ENCODE measurements at regions not wholly inside any gene's neighbourhood (a gene's known extent, or its start where the extent isn't known, plus 50 kb on each side); places are given as distances from the start of the nearest gene placed in this dataset.

GRCh38 chr15:75134748-75135147 lies 66.9 kb upstream of the C15orf39 start:
- TF ChIP-seq CTCF (IDR thresholded peaks at IDR 0.05) (no peak), POLR2A (IDR thresholded peaks at IDR 0.05; ENCODE audit: low read depth) (no peak), POLR2AphosphoS5 (IDR thresholded peaks at IDR 0.05) (no peak), EP300 (IDR thresholded peaks at IDR 0.05) (no peak)
